GM10266 (cell line): ENCODE measurements at regions not wholly inside any gene's neighbourhood (a gene's known extent, or its start where the extent isn't known, plus 50 kb on each side); places are given as distances from the start of the nearest gene placed in this dataset.

ENCODE experiments used
- DNase-seq: peaks from one replicate; pipeline ENCODE4 v3.0.0; 2012; ENCODE audit errors: extremely low spot score
- TF ChIP-seq, protein P1 (sequence below): IDR thresholded peaks from 2 replicates; pipeline ENCODE4 v1.5.1; 2012; ENCODE audit warnings: mild to moderate bottlenecking, low read depth; ENCODE audit not compliant: control insufficient read depth, insufficient read depth; ENCODE audit errors: missing control alignments

DNA sequence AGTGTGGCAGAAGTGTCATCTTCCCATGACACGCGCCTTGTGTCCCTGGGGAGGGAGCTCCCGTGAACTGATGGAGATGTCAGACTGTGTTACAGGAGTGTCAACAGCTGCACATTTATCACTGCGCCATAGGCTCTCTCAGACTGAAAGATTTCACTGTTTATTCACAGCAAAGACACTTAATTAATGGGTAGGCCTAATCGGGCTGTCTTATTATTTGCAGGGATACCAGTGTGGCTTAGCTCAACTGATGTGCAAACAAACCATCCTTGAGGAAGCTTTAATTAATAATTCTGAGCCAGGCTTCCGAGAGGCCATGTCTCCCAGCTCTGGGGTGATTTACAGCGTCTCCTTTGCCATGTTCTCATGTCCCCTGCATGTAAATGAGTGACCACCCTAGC is 771.0 kb downstream of the QKI start:
- no peak for DNase-seq
- TF ChIP-seq, protein P1, sequence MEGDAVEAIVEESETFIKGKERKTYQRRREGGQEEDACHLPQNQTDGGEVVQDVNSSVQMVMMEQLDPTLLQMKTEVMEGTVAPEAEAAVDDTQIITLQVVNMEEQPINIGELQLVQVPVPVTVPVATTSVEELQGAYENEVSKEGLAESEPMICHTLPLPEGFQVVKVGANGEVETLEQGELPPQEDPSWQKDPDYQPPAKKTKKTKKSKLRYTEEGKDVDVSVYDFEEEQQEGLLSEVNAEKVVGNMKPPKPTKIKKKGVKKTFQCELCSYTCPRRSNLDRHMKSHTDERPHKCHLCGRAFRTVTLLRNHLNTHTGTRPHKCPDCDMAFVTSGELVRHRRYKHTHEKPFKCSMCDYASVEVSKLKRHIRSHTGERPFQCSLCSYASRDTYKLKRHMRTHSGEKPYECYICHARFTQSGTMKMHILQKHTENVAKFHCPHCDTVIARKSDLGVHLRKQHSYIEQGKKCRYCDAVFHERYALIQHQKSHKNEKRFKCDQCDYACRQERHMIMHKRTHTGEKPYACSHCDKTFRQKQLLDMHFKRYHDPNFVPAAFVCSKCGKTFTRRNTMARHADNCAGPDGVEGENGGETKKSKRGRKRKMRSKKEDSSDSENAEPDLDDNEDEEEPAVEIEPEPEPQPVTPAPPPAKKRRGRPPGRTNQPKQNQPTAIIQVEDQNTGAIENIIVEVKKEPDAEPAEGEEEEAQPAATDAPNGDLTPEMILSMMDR = no peak

DNA sequence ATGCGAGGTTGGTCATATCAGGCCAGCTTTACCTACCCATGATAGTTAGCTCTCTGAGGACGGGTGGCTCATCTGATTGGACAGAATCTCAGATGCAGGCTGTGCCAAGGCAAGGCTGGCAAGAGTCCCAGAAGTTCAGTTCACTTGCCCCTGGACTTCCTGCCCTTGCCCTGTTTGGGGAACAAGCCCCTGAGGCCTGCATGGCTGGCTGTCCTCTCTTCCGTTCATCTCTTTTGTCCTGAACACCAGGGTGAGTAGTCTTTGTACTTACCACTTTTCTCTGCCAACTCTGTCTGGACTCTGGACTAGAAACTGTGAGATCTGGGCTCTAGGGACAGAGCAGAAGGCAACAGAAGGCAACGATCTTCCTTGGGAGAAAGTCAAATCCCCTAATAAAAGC is 769.9 kb downstream of the QKI start:
- no peak for DNase-seq

DNA sequence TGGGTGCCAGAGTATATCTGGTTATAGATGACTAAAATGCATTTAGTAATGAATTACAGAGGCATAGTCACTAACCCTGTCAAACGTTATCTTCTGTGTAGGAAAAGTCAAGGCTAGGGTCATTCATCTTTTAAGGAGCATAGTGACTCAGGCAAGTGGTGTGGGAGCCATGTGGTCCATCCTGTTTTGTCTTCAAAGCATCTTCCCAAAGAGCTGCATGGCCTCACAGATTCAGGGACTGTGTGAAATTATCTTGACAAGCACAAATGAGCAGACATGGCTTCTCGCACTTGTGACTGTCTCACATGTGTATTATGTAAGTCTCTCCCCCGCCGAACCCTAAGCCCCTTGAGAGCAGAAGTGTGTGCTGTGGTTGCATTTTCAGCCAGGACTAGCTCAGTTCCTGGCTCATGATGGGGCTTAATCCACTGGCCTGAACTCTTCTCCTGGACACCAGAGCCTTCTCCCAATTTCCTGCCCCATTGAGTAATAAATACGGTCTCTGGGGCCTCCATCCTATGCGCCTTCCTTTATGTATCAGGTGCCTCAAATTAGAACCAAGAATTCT is 769.1 kb downstream of the QKI start:
- TF ChIP-seq, protein P1 = no peak
- DNase-seq = no peak

More for the DNA sequence above, 769.9 kb downstream of the QKI start:
- TF ChIP-seq, protein P1 = no peak

DNA sequence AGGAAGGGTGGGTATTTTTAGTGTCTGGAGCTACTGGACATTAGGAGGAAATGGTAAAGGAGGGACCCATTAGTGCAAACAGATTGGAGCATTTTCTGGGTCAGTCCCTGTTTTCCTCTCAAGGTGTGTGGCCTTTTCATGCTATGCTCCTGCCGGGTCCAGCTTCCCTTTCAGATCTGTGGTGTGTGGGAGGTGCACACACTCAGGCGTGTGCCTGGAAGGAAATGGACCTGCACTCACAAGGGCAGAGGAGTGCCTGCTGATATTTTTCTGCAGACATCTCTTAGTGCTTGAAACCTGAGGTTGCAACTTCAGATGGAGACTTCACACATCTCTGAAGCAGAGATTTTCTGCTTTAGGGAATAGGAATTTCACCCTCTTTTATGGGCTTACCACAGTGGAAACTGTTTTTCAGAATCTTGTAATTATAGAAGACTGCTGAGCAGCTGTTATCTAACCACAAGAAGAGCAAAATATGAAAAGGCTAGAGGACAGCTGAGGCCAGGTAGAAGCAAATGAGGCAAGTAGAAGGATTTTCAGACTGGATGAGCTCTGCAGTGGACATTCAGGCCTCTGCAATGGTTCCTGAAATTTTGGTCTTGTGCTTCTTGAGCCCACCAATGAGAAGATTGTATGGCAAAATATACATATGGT is 764.3 kb downstream of the QKI start:
- TF ChIP-seq, protein P1 = no peak
- no peak for DNase-seq

DNA sequence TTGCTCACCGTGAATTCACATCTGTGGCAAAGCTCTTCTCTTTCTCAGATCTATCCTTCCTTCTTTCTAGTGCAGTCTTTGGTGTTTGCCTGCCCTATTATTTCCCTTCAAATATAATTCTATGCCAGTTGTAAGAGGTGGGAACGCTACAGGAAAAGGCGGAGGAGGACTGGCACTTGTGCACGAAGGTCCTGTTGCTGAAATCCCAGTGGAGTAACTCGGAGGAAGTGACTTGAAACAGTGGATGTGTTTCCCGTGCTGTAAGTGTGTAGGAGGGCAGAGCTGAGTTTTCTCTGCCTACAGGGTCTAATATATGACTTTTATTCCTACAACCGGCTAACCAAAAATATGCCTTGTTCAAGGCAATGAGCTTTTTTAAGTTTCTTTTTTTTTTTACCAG is 754.8 kb downstream of the QKI start:
- TF ChIP-seq, protein P1 = no peak
- no peak for DNase-seq

DNA sequence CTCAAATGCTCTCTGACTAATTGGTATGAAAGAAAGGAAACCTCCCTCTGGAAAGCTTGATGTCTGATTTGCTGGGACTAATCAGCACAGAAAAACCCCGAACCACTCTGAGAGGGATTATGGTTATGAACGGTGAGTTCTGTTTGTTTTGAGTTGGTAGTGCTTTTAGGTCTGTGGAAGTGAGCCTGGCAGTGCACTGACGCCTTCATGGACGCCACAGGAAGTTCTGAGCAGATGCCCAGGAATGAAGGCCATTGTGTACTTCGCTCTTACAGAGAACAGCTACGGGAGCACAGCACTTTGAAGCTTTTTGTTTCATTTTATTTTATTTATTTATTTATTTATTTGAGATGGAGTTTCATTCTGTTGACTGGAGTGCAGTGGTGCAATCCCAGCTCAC is 754.1 kb downstream of the QKI start:
- no peak for DNase-seq
- TF ChIP-seq, protein P1 = no peak

DNA sequence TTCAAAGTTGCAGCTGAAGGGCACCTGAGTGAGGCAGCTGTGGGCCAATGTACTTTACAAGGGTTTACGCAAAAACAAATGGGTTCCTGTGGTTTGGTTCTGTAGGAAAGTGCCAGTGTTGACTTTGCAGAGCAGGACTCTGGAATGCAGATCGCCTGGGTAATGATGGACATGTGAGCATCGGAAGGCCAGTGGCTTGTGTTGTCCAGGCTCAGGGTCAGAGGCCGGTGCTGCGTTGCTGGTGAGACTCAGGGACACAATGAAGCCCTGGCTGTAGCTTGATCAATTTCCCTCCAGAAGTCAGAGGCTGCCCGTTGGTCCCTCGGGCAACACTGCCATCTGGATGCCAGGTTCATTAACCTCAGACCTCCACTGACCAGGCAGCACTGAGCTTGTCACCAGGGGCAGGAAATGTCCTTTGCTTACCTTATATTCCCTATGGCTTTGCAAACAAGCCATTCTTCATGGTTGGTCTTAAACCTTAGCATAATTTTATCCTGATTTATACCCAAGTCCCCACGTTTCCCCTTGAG is 753.4 kb downstream of the QKI start:
- TF ChIP-seq, protein P1 = no peak
- no peak for DNase-seq
